ENCODE measurements at regions not wholly inside any gene's neighbourhood (a gene's known extent, or its start where the extent isn't known, plus 50 kb on each side); places are given as distances from the start of the nearest gene placed in this dataset.

GRCh38 chr1:5661196-5662085, 330.8 kb downstream of the NPHP4 start:
- TF ChIP-seq CTCF (conservative IDR thresholded peaks at IDR 0.05; ENCODE audit: low read depth, low read length) = no peak
- H3K4me3 ChIP-seq (ENCODE audit: low read depth, low read length) = no peak overlapping the region
- no peak for DNase-seq (ENCODE audit: low read depth)

- no peak for DNase-seq (ENCODE audit: low read depth)
- no peak for TF ChIP-seq CTCF (conservative IDR thresholded peaks at IDR 0.05; ENCODE audit: low read depth, low read length)
- H3K4me3 ChIP-seq (ENCODE audit: low read depth, low read length) = no peak overlapping the region
Measured at GRCh38 chr1:5660141-5660935, 331.9 kb downstream of the NPHP4 start.

- TF ChIP-seq CTCF (conservative IDR thresholded peaks at IDR 0.05; ENCODE audit: low read depth, low read length) = no peak
- H3K4me3 ChIP-seq (ENCODE audit: low read depth, low read length) = no peak overlapping the region
- no peak for DNase-seq (ENCODE audit: low read depth)
Measured at GRCh38 chr1:5659606-5660005, 332.6 kb downstream of the NPHP4 start.

GRCh38 chr1:5658340-5659316, 333.6 kb downstream of the NPHP4 start:
- no peak for TF ChIP-seq CTCF (conservative IDR thresholded peaks at IDR 0.05; ENCODE audit: low read depth, low read length)
- no peak overlapping the region for H3K4me3 ChIP-seq (ENCODE audit: low read depth, low read length)
- no peak for DNase-seq (ENCODE audit: low read depth)

- DNase-seq (ENCODE audit: low read depth) = no peak
- H3K4me3 ChIP-seq (ENCODE audit: low read depth, low read length) = no peak overlapping the region
- TF ChIP-seq CTCF (conservative IDR thresholded peaks at IDR 0.05; ENCODE audit: low read depth, low read length) = no peak
Measured at GRCh38 chr1:5651964-5652821, 340.0 kb downstream of the NPHP4 start.

- DNase-seq (ENCODE audit: low read depth) = no peak
- H3K4me3 ChIP-seq (ENCODE audit: low read depth, low read length) = no peak overlapping the region
- TF ChIP-seq CTCF (conservative IDR thresholded peaks at IDR 0.05; ENCODE audit: low read depth, low read length) = no peak
Measured at GRCh38 chr1:5651473-5651872, 340.8 kb downstream of the NPHP4 start.
